GM19043 (cell line): ENCODE measurements at regions not wholly inside any gene's neighbourhood (a gene's known extent, or its start where the extent isn't known, plus 50 kb on each side); places are given as distances from the start of the nearest gene placed in this dataset.
A peak's percentile ranks its signal among the peaks of the same experiment; 100 is the strongest.

ENCODE experiments used
- ATAC-seq: cut with Tn5 transposase; IDR thresholded peaks from one replicate; pipeline ENCODE4 v1.9.1; 2021; ENCODE audit warnings: low read depth; ENCODE audit not compliant: unreplicated experiment

GRCh38 chr2:145154731-145155130 is 634.8 kb upstream of the ZEB2 start:
- ATAC-seq: no peak

GRCh38 chr2:145146691-145147090 is 626.8 kb upstream of the ZEB2 start:
- ATAC-seq: no peak

GRCh38 chr2:145144131-145144728 is 624.3 kb upstream of the ZEB2 start:
- ATAC-seq: no peak

GRCh38 chr2:145141981-145142380 is 622.1 kb upstream of the ZEB2 start:
- no peak for ATAC-seq

GRCh38 chr2:145140658-145141057 is 620.7 kb upstream of the ZEB2 start:
- ATAC-seq: no peak

GRCh38 chr2:145138626-145139025 is 618.7 kb upstream of the ZEB2 start:
- no peak for ATAC-seq

- no peak for ATAC-seq
These were observed 618.0 kb upstream of the ZEB2 start for GRCh38 chr2:145137901-145138300.

GRCh38 chr2:145137211-145137610 is 617.3 kb upstream of the ZEB2 start:
- no peak for ATAC-seq

GRCh38 chr2:145136702-145137101 is 616.8 kb upstream of the ZEB2 start:
- no peak for ATAC-seq

- ATAC-seq: no peak
These were observed 606.2 kb upstream of the ZEB2 start for GRCh38 chr2:145126146-145126545.

GRCh38 chr2:145124085-145124484 is 604.2 kb upstream of the ZEB2 start:
- ATAC-seq: no peak

- no peak for ATAC-seq
These were observed 603.7 kb upstream of the ZEB2 start for GRCh38 chr2:145123606-145124005.

GRCh38 chr2:145119225-145119624 is 599.3 kb upstream of the ZEB2 start:
- ATAC-seq: peak; percentile 60

- ATAC-seq: no peak
These were observed 597.2 kb upstream of the ZEB2 start for GRCh38 chr2:145116834-145117725.

GRCh38 chr2:145116056-145116455 is 596.1 kb upstream of the ZEB2 start:
- no peak for ATAC-seq

GRCh38 chr2:145114726-145115125 is 594.8 kb upstream of the ZEB2 start:
- ATAC-seq: no peak

GRCh38 chr2:145112467-145112866 is 592.5 kb upstream of the ZEB2 start:
- ATAC-seq: no peak

- no peak for ATAC-seq
These were observed 590.9 kb upstream of the ZEB2 start for GRCh38 chr2:145110668-145111356.

GRCh38 chr2:145108959-145109710 is 589.2 kb upstream of the ZEB2 start:
- no peak for ATAC-seq

- no peak for ATAC-seq
These were observed 588.5 kb upstream of the ZEB2 start for GRCh38 chr2:145108361-145108778.

GRCh38 chr2:145106293-145106692 is 586.4 kb upstream of the ZEB2 start:
- ATAC-seq: no peak
